B cell (primary cell): ENCODE measurements at regions not wholly inside any gene's neighbourhood (a gene's known extent, or its start where the extent isn't known, plus 50 kb on each side); places are given as distances from the start of the nearest gene placed in this dataset.

Experiments
- EZH2 ChIP-seq: IDR thresholded peaks from 2 replicates; pipeline ENCODE4 v1.6.1; 2012; ENCODE audit warnings: borderline replicate concordance, low read depth, mild to moderate bottlenecking, moderate library complexity, low read length; ENCODE audit not compliant: insufficient read depth, poor library complexity, severe bottlenecking
- TF ChIP-seq, protein P1 (sequence below): fragments of 200-600 bp; IDR thresholded peaks from one replicate; pipeline ENCODE4 v1.8.0; 2022; ENCODE audit warnings: antibody characterized with exemption, mild to moderate bottlenecking

DNA sequence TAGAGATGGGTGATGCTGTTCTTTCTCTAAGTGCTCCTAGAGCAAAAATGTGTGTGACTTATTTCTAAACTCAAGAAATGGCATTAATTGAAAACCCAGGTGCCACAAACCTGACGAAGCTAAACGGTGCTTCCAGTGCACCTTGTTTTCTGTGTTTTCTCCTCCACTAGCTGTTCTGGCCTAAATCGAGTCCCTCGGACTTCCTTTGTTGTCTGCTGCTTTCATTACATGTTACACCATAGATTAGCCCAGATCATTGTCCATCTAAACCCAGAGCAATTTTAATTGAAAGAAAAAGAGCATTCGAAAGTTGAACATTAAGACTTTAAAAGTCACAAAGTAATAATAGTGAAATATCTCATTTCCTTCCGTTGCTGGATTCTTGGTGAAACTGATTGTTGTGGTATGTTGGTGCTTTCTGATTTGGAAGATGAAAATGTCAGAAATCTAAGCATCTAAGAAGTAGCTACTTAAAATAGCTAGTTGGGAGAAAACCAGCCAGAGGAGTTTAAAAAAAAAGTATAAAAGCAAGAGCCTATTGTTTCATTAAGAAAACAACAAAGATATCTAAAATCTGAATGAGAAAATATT lies 219.6 kb upstream of the G2E3 start:
- TF ChIP-seq, protein P1, sequence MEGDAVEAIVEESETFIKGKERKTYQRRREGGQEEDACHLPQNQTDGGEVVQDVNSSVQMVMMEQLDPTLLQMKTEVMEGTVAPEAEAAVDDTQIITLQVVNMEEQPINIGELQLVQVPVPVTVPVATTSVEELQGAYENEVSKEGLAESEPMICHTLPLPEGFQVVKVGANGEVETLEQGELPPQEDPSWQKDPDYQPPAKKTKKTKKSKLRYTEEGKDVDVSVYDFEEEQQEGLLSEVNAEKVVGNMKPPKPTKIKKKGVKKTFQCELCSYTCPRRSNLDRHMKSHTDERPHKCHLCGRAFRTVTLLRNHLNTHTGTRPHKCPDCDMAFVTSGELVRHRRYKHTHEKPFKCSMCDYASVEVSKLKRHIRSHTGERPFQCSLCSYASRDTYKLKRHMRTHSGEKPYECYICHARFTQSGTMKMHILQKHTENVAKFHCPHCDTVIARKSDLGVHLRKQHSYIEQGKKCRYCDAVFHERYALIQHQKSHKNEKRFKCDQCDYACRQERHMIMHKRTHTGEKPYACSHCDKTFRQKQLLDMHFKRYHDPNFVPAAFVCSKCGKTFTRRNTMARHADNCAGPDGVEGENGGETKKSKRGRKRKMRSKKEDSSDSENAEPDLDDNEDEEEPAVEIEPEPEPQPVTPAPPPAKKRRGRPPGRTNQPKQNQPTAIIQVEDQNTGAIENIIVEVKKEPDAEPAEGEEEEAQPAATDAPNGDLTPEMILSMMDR: no peak
- TF ChIP-seq EZH2: no peak
